Left renal cortex interstitium (tissue), 4 donors: ENCODE measurements at regions not wholly inside any gene's neighbourhood (a gene's known extent, or its start where the extent isn't known, plus 50 kb on each side); places are given as distances from the start of the nearest gene placed in this dataset.

Source experiments
- DNase-seq, 4 donors: peaks; one replicate each; pipeline ENCODE4 v3.0.0-alpha.2; 2013; ENCODE audit warnings: low read depth in 4 of 4, low spot score in 2 of 4, missing footprints in 1 of 4

DNA sequence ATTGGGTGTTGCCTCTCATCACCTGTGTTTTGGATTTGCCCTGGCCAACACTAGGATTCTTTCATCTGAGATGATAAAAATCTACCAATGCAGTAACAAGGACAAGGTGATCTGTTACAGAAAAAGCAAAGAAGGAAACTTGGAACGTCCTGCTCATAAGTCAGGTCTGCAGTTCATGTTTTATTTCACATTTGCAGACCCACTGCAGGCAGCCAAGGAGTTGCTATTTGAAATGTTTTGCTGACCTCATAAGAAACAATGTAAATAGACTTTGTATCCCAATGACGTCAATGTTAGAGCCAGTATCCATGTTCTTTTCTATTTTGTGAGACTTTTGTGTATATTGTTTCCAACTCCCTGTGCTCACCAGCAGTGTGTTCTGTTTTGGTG lies 312.9 kb downstream of the DEPDC1B start:
- DNase-seq = no peak

- no peak for DNase-seq
Observed at GRCh38 chr5:60386436-60387050, 313.4 kb downstream of the DEPDC1B start.

GRCh38 chr5:60382716-60383115 lies 317.2 kb downstream of the DEPDC1B start:
- peak in 1 of 4 donors; percentile 37 for DNase-seq

DNA sequence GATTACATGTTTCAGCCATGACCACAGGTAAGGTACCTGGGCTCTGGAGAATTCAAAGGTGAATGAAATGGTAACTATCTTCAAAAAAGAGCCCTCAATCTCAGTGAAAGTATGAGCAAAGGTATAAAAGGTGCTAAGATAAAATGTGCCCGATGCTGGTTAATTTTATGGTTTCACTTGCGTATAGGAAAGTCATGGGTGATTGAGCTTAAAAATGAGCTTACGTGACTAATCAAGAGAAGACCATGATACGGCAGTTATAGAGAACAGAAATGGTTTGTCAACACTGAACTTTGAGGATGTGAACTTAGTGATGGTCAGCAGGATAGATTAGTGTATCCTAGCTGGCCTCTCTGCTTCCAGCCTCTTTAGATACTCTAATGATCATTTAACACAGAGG lies 320.1 kb downstream of the DEPDC1B start:
- DNase-seq = no peak

DNA sequence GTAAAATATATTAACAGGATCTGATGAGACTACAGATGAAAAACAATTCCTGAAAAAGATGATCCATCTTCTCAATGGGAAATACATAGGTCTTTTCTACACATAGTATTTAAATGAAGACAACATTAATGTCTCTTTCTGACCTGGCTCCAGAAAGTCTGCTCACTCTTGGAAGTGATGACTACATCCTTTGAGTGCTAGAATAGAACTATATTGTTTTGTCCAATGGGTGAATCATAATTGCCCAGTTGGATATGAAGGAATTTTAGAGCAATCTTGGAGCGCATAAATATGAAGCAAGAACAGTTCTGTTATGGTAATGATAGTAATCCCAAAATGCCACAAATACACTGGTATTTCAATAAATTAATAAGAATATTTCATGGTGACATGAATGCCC lies 322.1 kb downstream of the DEPDC1B start:
- no peak for DNase-seq

DNA sequence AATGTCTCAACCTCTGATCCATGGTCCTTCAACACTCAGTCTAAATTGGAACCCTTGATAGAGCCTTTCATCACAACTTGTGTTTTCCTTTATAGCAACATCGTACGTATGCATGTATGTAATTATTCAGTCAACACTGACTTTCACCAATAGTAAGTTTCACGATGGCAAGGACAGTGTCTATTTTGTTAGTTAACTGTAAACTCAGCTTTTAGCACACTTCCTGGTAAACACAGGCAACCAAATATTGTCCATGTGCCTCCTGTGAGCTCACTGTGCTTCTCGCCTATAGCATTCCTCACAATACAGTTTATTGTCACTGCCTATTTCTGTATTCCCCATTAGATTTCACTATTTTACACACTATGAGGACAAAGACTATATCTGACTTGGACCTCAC lies 323.1 kb downstream of the DEPDC1B start:
- no peak for DNase-seq

DNA sequence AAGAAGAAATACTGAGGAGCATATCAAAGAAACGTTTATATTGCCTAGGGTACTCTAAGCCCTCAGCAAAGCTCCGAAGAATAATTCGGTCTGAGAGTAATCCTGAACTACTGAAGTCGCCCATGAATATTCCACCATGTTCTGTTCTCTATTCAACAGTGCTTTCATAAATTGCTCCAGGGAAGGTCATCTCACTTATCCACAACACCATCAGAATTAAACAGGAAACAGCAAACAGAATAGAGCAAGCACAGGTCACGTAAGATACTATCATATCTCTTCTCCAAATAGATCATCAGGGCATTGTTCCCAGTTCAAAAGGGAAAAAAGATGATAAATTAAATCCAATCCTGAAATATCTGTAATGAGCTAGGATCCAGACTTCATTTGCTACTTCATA lies 325.6 kb downstream of the DEPDC1B start:
- no peak for DNase-seq

DNA sequence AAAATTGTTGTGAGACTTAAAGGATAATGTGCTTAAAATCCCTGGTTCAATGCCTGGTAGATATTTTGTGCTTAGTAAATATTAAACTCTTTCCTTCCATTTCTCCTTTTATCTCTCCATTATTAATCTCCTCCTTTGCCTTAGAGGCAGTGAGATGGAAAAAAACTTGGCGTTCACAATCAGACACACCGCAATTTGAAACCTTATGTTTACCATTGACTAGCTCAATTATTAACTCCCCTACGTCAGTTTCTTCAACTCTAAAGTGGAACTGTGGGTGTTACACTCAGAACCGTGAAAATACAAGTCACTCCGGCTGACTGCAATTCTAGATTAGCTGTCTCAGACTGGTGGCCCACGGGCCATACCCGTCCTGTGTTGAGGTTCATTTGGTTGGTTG lies 327.2 kb downstream of the DEPDC1B start:
- peak in 1 of 4 donors; percentile 36 for DNase-seq

DNA sequence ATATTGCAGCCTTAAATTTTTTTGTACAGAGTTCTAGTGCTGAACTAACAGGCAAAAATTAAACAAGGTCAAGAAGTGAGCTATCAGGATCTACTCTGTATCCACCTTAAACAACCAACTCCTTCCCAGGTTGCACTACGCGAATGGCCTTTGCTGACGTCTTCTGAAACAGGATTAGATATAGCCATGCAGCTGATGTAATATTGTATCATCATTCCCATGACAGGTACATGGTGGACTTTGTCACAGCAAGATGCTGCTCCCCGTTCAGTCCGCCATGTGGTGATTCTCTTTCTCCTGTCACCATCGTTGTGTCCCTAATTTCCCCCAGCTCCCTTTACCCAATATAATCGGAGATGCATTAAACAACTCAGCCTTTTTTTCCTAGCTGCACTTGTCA lies 328.9 kb downstream of the DEPDC1B start:
- DNase-seq = no peak

DNA sequence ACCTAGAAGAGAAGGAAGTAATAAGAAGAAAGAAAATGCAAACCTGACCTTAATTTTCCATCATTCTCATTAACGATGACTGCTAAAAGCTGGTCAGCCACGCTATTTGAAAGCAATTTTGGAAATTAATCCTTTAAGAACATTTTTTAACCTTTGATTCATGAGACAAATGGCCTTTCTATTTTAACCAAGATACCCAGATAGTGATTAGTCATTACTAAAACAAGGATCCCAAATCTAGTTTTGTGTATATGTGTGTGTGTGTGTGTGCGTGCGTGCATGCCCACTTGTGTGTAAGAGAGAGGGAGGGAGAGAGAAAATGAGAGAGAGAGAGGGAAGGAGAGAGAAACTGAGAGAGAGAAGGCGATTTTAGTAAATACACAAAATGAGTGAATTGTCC lies 329.5 kb downstream of the DEPDC1B start:
- DNase-seq = no peak

- no peak for DNase-seq
Observed at GRCh38 chr5:60369391-60369790, 330.6 kb downstream of the DEPDC1B start.

GRCh38 chr5:60368100-60368499 lies 331.9 kb downstream of the DEPDC1B start:
- DNase-seq = no peak

DNA sequence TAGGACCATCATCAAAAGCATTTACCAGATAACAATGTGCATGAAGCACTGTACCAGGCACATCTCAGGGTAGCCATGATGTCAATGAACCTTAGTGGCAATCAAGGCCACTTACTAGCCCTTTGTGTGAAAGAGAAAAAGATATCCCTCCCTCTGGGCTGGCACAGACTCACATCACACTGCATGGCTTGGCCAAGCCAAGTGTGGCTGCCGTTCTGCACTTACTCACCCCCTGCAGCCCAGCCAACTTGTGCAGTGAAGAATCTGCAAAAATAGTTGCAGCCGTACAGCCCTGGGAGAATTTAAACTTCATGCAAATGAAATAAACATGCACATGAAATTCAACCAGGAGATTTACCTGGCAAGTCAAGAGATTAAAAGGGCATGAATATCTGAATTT lies 333.5 kb downstream of the DEPDC1B start:
- DNase-seq = no peak

DNA sequence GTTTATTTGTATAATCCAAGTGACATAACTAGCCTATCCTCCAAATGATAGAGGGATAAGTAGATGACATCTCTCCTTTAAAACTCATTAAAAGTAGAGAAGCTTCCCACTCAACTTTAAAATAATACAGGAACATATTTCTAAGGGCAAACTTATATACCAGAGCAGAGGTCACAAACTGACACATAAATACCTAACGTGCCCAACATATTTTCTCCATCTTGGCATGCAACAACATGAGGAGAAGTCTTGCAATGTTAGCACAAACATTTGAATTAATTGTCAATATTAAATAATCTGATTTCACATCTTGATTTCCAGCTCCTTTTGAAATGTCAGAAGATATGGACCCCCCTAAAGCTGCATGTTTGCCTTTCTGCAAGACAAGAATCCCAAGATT lies 335.0 kb downstream of the DEPDC1B start:
- DNase-seq = no peak

DNA sequence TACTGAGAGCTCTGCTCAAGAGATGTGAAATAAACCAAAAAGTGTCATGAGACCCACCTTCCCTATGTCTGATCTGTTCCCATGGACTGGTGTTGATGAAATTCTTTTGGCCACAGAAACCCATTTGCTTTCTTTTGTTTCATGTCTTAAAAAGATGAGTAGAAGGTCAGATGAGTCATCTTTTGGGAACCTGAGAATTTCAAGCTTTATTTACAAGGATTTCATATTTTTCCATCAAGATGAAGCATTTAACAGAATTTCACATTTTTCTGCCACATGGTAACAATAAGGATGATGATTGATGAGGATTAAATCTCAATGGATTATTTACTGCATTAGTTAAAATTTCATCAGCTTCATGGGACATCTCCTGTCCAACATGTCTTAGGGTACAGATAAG lies 337.8 kb downstream of the DEPDC1B start:
- no peak for DNase-seq

- DNase-seq = no peak
Observed at GRCh38 chr5:60360355-60360754, 339.6 kb downstream of the DEPDC1B start.

- DNase-seq = no peak
Observed at GRCh38 chr5:60357302-60357701, 342.7 kb downstream of the DEPDC1B start.

DNA sequence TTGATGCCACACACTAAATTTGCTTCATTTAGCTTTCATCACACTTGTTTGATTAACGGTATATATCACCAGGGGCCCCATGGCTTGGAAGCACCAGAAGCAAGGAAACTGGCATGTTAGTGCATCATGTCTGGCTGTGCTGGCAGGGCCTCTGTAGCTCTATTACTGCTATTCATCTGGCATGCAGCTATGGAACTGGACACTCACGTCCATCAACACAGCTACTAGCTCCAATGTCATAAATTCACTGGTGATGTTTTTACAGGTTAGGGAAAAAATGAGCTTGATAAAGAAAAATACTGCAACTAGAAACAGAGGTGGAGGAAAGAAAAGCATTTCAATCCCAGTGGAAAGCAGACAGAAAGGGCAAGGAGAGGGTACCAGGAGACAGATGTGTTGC lies 343.2 kb downstream of the DEPDC1B start:
- DNase-seq = no peak

DNA sequence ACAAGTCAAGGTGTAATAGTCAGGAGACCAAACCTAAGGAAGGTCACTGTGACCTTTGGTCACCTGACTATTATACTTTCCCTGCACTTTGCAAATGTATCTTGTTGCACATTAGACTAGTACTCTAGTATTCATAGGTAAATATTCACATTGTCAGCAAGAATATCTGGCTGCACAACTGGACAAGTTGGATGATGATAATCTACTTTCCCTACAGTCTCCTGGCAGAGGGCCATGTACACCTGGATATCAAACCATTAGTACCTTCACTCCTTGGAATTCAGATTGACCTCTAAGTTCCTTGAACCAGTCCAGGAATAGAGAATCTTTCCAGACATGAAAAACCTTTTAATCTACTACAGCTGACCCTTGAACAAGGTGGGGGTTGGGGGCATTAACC lies 344.8 kb downstream of the DEPDC1B start:
- DNase-seq = no peak

DNA sequence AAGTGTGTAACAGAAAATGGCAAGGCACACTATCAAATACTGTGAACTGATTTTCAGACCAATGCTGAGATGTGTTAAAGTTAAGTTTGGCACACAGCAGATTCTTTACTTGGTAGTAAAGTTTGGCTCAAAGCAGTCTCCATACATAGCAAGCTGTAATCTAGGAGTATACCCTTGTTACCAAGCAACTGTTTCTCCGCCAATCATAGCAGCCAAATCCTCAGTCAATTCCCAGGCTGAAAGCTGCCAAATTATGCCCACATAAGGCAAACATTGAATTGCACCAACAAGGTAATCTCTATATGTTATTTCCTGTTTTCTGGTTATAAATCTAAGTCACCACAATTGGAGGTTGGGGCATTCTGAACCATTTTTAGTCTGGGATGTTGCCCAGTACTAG lies 345.7 kb downstream of the DEPDC1B start:
- no peak for DNase-seq

DNA sequence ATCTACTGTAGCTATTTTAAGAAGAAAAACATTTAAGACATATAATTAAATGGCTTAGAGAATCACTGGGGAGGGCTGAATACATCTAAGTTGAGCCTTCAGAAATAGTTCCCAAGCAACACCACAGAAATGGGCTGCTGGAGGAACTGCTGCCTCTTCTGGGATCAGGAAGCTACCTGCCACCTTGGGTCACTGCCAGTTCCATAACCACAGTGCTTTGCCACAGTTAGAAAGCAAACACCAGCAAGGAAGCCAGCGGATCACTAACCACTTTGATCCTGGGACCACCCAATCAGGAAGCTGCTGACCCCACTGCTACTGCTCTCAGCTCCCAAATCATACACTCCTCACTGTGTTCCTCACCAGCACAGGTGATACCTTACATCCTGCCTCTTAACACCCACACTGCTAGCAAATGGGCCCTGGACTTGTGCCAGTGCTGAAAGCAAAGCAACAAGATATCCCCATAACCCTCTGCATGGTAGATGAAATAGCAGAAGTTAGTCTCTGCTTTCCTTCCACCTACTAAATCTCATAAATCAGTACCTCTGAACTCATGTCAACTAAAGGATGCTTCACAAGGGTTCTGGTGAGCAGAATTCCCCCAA lies 346.9 kb downstream of the DEPDC1B start:
- no peak for DNase-seq

DNA sequence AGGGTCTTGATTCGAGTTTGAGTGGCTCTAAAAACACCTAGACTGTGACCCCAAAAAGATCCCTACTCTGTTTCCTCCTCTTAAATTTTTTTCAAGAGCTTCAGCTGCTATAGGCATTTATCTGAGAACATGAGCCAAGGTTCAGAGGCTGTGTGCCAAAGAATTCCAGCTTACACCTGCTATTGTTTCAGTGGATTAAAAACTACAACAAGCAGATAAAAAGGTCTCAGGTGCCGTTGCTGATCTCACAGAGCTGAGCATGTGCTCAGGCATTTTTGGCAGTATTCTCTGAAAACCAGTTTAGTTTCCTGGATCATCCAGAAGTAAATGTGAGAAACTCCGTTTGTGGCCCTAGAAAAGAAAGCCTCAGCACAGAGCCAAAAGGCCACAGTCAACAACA lies 349.2 kb downstream of the DEPDC1B start:
- no peak for DNase-seq

DNA sequence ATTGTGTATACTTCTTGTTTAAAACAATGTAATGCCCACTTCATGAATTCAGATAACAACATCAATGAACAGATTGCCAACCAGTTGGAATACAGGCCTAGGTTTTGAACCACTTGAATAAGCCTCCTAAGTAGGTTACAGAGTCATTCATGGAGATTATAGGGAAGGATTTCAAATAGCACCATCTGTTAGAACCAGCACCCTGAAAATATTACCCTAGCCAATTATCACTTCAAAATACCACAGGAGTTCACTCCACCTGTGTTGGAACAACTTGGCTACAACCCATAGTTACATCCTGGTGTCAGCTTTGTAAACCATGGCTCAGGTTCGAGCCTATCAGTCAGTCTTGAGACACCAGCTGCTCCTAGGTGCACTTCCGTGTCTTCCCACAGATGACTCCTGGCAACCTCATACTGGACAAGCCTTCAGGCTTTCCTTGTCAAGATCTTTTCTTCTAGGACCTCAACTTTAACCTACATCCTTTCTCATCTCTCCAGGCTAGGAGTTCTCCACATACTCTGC lies 350.0 kb downstream of the DEPDC1B start:
- DNase-seq = no peak
